A673 (cell line): ENCODE measurements at regions not wholly inside any gene's neighbourhood (a gene's known extent, or its start where the extent isn't known, plus 50 kb on each side); places are given as distances from the start of the nearest gene placed in this dataset.
"Not testable (repeated sequence)": the region's sequence is repeated elsewhere in the genome, so short reads cannot be mapped to it uniquely, and the experiment has no call there.

ENCODE experiments used
- BruUV-seq: library from RNA; stranded (reverse); fragments of 400-500 nt; replicated peaks from 2 replicates; lab custom pipeline; 2021; lab: Mats Ljungman, UMichigan
- CTCF ChIA-PET: fragments of 300-600 bp; sonication (Branson Sonifier 250); formaldehyde crosslinking; loops from one replicate; lab custom pipeline; 2022; ENCODE audit warnings: antibody characterized with exemption; lab: Charles Lee
- POLR2A ChIA-PET: fragments of 300-600 bp; sonication (Branson Sonifier 250); formaldehyde crosslinking; loops from one replicate; lab custom pipeline; 2022; ENCODE audit warnings: antibody characterized with exemption; ENCODE audit not compliant: low non-redundant PET; lab: Charles Lee
- DNase-seq: peaks from one replicate; pipeline ENCODE4 v3.0.0-alpha.2; 2015; ENCODE audit warnings: low spot score
- H3K27ac ChIP-seq: fragments of 200-600 bp; sonication (generic); 2 replicates; pipeline ENCODE4 v1.5.1; 2016; ENCODE audit warnings: mixed run types, low read depth, mild to moderate bottlenecking, mixed read lengths, antibody characterized with exemption, low read length; ENCODE audit not compliant: poor library complexity, severe bottlenecking
- H3K27me3 ChIP-seq: fragments of 200-600 bp; sonication (generic); replicated peaks from 2 replicates; pipeline ENCODE4 v1.6.1; 2017; ENCODE audit warnings: mixed run types, low read depth, mild to moderate bottlenecking, mixed read lengths, antibody characterized with exemption, low read length; ENCODE audit not compliant: insufficient read depth, poor library complexity
- H3K36me3 ChIP-seq: fragments of 200-600 bp; sonication (generic); 2 replicates; pipeline ENCODE4 v1.6.1; 2016; ENCODE audit warnings: mixed run types, mild to moderate bottlenecking, mixed read lengths, antibody characterized with exemption, low read length; ENCODE audit not compliant: insufficient read depth, poor library complexity, severe bottlenecking
- H3K4me1 ChIP-seq: fragments of 200-600 bp; sonication (generic); 2 replicates; pipeline ENCODE4 v1.6.1; 2017; ENCODE audit warnings: mixed run types, mild to moderate bottlenecking, mixed read lengths, antibody characterized with exemption, low read length; ENCODE audit not compliant: insufficient read depth, poor library complexity, severe bottlenecking
- H3K4me3 ChIP-seq: fragments of 200-600 bp; sonication (generic); 2 replicates; pipeline ENCODE4 v1.5.1; 2016; ENCODE audit warnings: low read depth, mixed run types, mild to moderate bottlenecking, mixed read lengths, low read length; ENCODE audit not compliant: poor library complexity, severe bottlenecking
- H3K9me3 ChIP-seq: fragments of 200-600 bp; sonication (generic); 2 replicates; pipeline ENCODE4 v1.6.1; 2016; ENCODE audit warnings: mixed run types, low read depth, mild to moderate bottlenecking, mixed read lengths, antibody characterized with exemption, low read length; ENCODE audit not compliant: poor library complexity, severe bottlenecking
- CTCF ChIP-seq: fragments of 300-800, 200-600 bp; sonication (generic); conservative IDR thresholded peaks from 2 replicates; pipeline ENCODE4 v1.5.1; 2017; ENCODE audit warnings: low read depth, mild to moderate bottlenecking, antibody characterized with exemption, low read length, moderate library complexity, mixed read lengths
- EZH2 ChIP-seq: fragments of 200-600 bp; sonication (generic); IDR thresholded peaks from 2 replicates; pipeline ENCODE4 v1.6.1; 2017; ENCODE audit warnings: borderline replicate concordance, low read depth, mild to moderate bottlenecking, mixed read lengths, antibody characterized with exemption, low read length; ENCODE audit not compliant: poor library complexity, severe bottlenecking
- intact Hi-C: fragments of 100-400 bp; cut with micrococcal nuclease; formaldehyde crosslinking; loops from one replicate; pipeline ENCODE4 v1.10.0; 2022; ENCODE audit not compliant: unreplicated experiment

GRCh38 chr2:61619561-61619960 lies 81.4 kb upstream of the XPO1 start:
- H3K27me3 ChIP-seq = no peaks in the 10 kb centered on the region
- H3K36me3 ChIP-seq = no peaks in the 10 kb centered on the region
- no peak overlapping the region for H3K27ac ChIP-seq
- no peaks in the 10 kb centered on the region for H3K4me1 ChIP-seq
- ChIA-PET POLR2A (no interaction called here), CTCF (no interaction called here)
- no peak for DNase-seq
- intact Hi-C loops = no loop called here
- BruUV-seq = no TSS peak
- no peak for TF ChIP-seq EZH2
- no peak overlapping the region for H3K4me3 ChIP-seq
- H3K9me3 ChIP-seq = no peaks in the 10 kb centered on the region

- H3K27ac ChIP-seq = no peak overlapping the region
- DNase-seq = no peak
- CTCF ChIA-PET = no interaction called here
- TF ChIP-seq CTCF (no peak), EZH2 (no peak)
- intact Hi-C loops = no loop called here
- H3K36me3 ChIP-seq = no peaks in the 10 kb centered on the region
- no peaks in the 10 kb centered on the region for H3K9me3 ChIP-seq
- H3K4me3 ChIP-seq = no peak overlapping the region
- no peaks in the 10 kb centered on the region for H3K27me3 ChIP-seq
- H3K4me1 ChIP-seq = no peaks in the 10 kb centered on the region
- BruUV-seq = no TSS peak
- POLR2A ChIA-PET = no interaction called here
These were observed 79.5 kb upstream of the XPO1 start for GRCh38 chr2:61617610-61618009.

- intact Hi-C loops = no loop called here
- Histone ChIP-seq H3K36me3 (no peaks in the 10 kb centered on the region), H3K4me1 (no peaks in the 10 kb centered on the region), H3K27ac (no peak overlapping the region), H3K4me3 (no peak overlapping the region), H3K9me3 (no peaks in the 10 kb centered on the region), H3K27me3 (no peaks in the 10 kb centered on the region)
- ChIA-PET CTCF (no interaction called here), POLR2A (no interaction called here)
- no TSS peak for BruUV-seq
- no peak for DNase-seq
- TF ChIP-seq EZH2 (no peak), CTCF (no peak)
These were observed 67.1 kb upstream of the XPO1 start for GRCh38 chr2:61605245-61605644.

GRCh38 chr2:61604433-61604832 lies 66.3 kb upstream of the XPO1 start:
- ChIA-PET POLR2A (no interaction called here), CTCF (no interaction called here)
- H3K4me1 ChIP-seq = no peaks in the 10 kb centered on the region
- TF ChIP-seq EZH2 = no peak
- TF ChIP-seq CTCF = no peak
- H3K36me3 ChIP-seq = no peaks in the 10 kb centered on the region
- no TSS peak for BruUV-seq
- no peak overlapping the region for H3K27ac ChIP-seq
- intact Hi-C loops = no loop called here
- DNase-seq = no peak
- no peaks in the 10 kb centered on the region for H3K27me3 ChIP-seq
- no peak overlapping the region for H3K4me3 ChIP-seq
- H3K9me3 ChIP-seq = no peaks in the 10 kb centered on the region

GRCh38 chr2:61598515-61599156 lies 60.5 kb upstream of the XPO1 start:
- H3K9me3 ChIP-seq, H3K36me3 ChIP-seq, H3K4me1 ChIP-seq, intact Hi-C loops, POLR2A ChIA-PET, BruUV-seq, DNase-seq, H3K27ac ChIP-seq, H3K27me3 ChIP-seq, CTCF ChIA-PET, H3K4me3 ChIP-seq: not testable (repeated sequence)
